GM12892 (cell line): ENCODE measurements at regions not wholly inside any gene's neighbourhood (a gene's known extent, or its start where the extent isn't known, plus 50 kb on each side); places are given as distances from the start of the nearest gene placed in this dataset.

ENCODE experiments used
- POLR2A ChIP-seq: IDR thresholded peaks from 2 replicates; pipeline ENCODE4 v1.6.1; 2011; ENCODE audit warnings: low read depth, low read length, control low read depth
- POLR2AphosphoS5 ChIP-seq: IDR thresholded peaks from 2 replicates; pipeline ENCODE4 v1.6.1; 2011; ENCODE audit warnings: low read depth, low read length, control low read depth
- TAF1 ChIP-seq: IDR thresholded peaks from 2 replicates; pipeline ENCODE4 v1.6.1; 2011; ENCODE audit warnings: low read depth, mild to moderate bottlenecking, control low read depth, low read length, borderline replicate concordance

- TF ChIP-seq POLR2A (no peak), TAF1 (no peak), POLR2AphosphoS5 (no peak)
Measured at GRCh38 chr5:57725658-57726504, 243.3 kb upstream of the ACTBL2 start.
